Sigmoid colon (tissue), 4 donors: ENCODE measurements at regions not wholly inside any gene's neighbourhood (a gene's known extent, or its start where the extent isn't known, plus 50 kb on each side); places are given as distances from the start of the nearest gene placed in this dataset.

Experiments
- CTCF ChIP-seq, 4 experiments: fragments of 450-650 bp in 3 of 4; fragments of 200-600 bp in 1 of 4; IDR thresholded peaks; one replicate each; pipeline ENCODE4 v1.5.1; 2016 to 2019; ENCODE audit warnings: antibody characterized with exemption in 4 of 4, mild to moderate bottlenecking in 3 of 4, moderate library complexity in 2 of 4
- EP300 ChIP-seq, 4 donors: sonication (generic); formaldehyde crosslinking; IDR thresholded peaks; one replicate each; pipeline ENCODE4 v1.6.1; 2017; ENCODE audit warnings: antibody characterized with exemption in 4 of 4

DNA sequence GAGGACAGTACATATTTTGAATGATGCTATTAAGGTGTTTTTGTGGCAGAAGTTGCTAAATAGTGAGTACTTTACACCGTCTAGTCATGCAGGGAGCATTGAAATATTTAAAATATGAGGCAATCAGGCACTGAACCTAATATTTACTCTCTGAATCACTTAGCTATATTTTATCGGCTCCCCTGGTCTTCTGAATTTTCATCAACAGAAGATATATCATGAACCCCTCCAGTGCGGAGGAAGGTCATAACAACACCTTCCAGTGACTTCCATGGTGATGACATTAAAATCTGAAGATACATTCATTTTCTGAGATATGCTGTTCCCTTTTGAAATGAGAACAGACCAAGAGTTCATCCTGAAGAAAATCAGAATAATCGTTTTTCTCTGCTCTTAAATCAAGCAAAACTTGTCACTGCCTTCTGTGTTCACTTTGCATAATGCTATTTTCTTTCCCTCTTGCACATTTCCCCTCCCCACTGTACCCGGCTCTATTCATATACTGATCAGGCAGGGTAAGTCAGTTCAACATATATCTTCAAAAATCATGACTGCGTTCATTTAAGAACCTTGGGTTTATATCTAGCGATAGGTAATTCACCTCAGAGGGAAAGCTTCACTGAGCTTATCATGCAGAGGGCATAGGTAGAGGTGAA lies 729.9 kb upstream of the GYPC start:
- TF ChIP-seq CTCF (IDR thresholded peaks at IDR 0.05) (no peak), EP300 (IDR thresholded peaks at IDR 0.05) (no peak)
